ENCODE measurements at regions not wholly inside any gene's neighbourhood (a gene's known extent, or its start where the extent isn't known, plus 50 kb on each side); places are given as distances from the start of the nearest gene placed in this dataset.

DNA sequence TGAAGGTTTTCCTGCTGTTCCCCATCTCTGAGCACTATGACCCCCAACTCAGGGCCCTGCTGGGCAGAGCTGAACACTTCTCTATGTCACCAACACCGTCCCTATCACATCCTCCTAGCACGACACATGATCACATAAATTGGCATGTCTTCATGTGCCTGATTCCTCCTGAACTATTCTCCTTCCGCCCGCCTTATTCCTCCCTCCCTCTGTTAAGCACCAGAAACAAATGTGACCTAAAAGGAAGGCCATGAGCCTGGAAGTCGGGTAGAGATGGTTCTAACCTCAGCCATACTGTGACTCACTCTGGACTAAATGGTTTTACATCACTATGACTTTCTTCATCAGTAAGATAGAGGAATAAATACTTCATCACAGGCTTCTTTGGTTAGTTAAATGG is 80.8 kb upstream of the DYNLRB2 start:
- Mint-ChIP-seq H3K4me3 (no peak overlapping the region), H3K27me3 (ENCODE audit: low read depth) (peaks cover 74% of the 10 kb centered on the region), H3K4me1 (no peaks in the 10 kb centered on the region), H3K9me3 (no peaks in the 10 kb centered on the region), H3K27ac (no peak overlapping the region), H3K36me3 (no peaks in the 10 kb centered on the region)
- DNase-seq (ENCODE audit: low spot score in 2 of 2, unreplicated experiment in 2 of 2): no peak
- TF ChIP-seq CTCF (IDR thresholded peaks at IDR 0.05; ENCODE audit: unreplicated experiment): no peak

DNA sequence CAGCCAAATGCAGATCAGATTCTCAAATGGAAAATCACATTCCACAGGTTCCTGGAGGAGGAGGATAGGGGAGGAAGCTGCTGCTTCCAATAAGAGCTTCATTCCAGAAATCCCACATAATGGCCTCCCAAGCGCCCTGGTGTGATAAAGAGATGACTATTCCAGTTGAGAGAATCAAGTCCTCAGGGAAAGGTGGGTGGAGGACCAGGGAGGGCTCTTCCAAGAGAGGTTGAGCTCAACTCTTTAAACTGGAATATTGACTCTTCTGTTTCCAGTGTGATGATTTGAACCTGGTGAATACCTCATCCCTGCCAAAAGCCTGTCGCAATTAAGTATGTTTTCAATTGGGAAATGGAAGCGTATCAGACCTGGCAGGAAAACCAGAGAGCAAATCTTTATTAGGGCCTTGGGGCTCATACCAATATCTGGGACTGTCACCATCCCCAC is 81.4 kb upstream of the DYNLRB2 start:
- no peaks in the 10 kb centered on the region for H3K9me3 Mint-ChIP-seq
- H3K27me3 Mint-ChIP-seq (ENCODE audit: low read depth): peaks cover 69% of the 10 kb centered on the region
- no peak for TF ChIP-seq CTCF (IDR thresholded peaks at IDR 0.05; ENCODE audit: unreplicated experiment)
- H3K27ac Mint-ChIP-seq: no peak overlapping the region
- no peaks in the 10 kb centered on the region for H3K36me3 Mint-ChIP-seq
- no peak overlapping the region for H3K4me3 Mint-ChIP-seq
- no peak for DNase-seq (ENCODE audit: low spot score in 2 of 2, unreplicated experiment in 2 of 2)
- no peaks in the 10 kb centered on the region for H3K4me1 Mint-ChIP-seq

GRCh38 chr16:80457871-80458270 is 82.9 kb upstream of the DYNLRB2 start:
- no peak for DNase-seq (ENCODE audit: low spot score in 2 of 2, unreplicated experiment in 2 of 2)
- no peak for TF ChIP-seq CTCF (IDR thresholded peaks at IDR 0.05; ENCODE audit: unreplicated experiment)
- peaks cover 57% of the 10 kb centered on the region for H3K27me3 Mint-ChIP-seq (ENCODE audit: low read depth)
- no peaks in the 10 kb centered on the region for H3K9me3 Mint-ChIP-seq
- no peaks in the 10 kb centered on the region for H3K4me1 Mint-ChIP-seq
- no peak overlapping the region for H3K4me3 Mint-ChIP-seq
- no peak overlapping the region for H3K27ac Mint-ChIP-seq
- H3K36me3 Mint-ChIP-seq: no peaks in the 10 kb centered on the region

DNA sequence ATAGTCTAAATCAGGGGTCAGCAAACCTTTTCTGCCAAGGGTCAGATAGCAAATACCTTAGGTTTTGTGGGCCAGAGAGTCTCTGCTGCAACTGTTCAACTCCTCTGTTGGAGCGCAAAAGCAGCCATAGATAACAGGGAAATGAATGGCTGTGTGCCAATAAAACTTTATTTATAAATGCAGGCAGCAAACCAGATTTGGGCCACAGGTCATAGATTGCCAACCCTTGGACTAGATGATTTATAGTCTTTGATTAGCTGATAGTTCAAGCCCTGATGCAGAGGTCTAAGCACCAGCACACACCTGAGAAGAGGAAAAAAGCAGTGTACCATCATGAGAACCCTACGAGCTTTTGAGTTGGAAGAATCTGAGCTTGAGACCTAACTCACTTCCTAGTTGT is 86.0 kb upstream of the DYNLRB2 start:
- no peak for TF ChIP-seq CTCF (IDR thresholded peaks at IDR 0.05; ENCODE audit: unreplicated experiment)
- DNase-seq (ENCODE audit: low spot score in 2 of 2, unreplicated experiment in 2 of 2): no peak
- Mint-ChIP-seq H3K27me3 (ENCODE audit: low read depth) (peaks cover 36% of the 10 kb centered on the region), H3K36me3 (no peaks in the 10 kb centered on the region), H3K4me1 (no peaks in the 10 kb centered on the region), H3K4me3 (no peak overlapping the region), H3K9me3 (peaks cover 6% of the 10 kb centered on the region), H3K27ac (no peak overlapping the region)

- no peak for DNase-seq (ENCODE audit: low spot score in 2 of 2, unreplicated experiment in 2 of 2)
- Mint-ChIP-seq H3K4me3 (no peak overlapping the region), H3K27ac (no peak overlapping the region), H3K36me3 (no peaks in the 10 kb centered on the region), H3K9me3 (peaks cover 6% of the 10 kb centered on the region), H3K4me1 (no peaks in the 10 kb centered on the region), H3K27me3 (ENCODE audit: low read depth) (peaks cover 17% of the 10 kb centered on the region)
- TF ChIP-seq CTCF (IDR thresholded peaks at IDR 0.05; ENCODE audit: unreplicated experiment): no peak
Observed at GRCh38 chr16:80449392-80449791, 91.4 kb upstream of the DYNLRB2 start.

DNA sequence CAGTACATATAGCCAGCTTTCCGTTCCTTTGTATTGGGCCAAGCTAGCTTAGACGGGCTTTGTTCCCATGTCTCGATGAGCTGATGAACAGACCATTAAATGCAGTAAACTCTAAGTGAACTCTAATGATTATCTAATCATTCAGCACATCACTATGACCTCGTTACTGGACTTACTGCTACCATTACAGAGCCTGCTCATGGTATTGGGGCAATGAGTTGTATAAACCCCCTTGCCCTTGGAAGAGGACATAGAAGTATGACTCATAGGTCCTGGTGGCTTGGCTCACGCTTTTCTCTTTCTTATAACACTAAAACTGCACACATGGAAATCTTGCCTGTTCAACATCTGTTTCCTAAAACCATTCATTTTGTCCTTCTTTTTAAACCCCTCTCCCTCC is 93.6 kb upstream of the DYNLRB2 start:
- DNase-seq (ENCODE audit: low spot score in 2 of 2, unreplicated experiment in 2 of 2): no peak
- Mint-ChIP-seq H3K4me3 (no peak overlapping the region), H3K9me3 (peaks cover 6% of the 10 kb centered on the region), H3K36me3 (no peaks in the 10 kb centered on the region), H3K4me1 (no peaks in the 10 kb centered on the region), H3K27me3 (ENCODE audit: low read depth) (peaks cover 32% of the 10 kb centered on the region), H3K27ac (no peak overlapping the region)
- no peak for TF ChIP-seq CTCF (IDR thresholded peaks at IDR 0.05; ENCODE audit: unreplicated experiment)
